DND-41 (cell line): ENCODE measurements at regions not wholly inside any gene's neighbourhood (a gene's known extent, or its start where the extent isn't known, plus 50 kb on each side); places are given as distances from the start of the nearest gene placed in this dataset.

Experiments
- ATAC-seq: fragments of 200-7000 bp; cut with Tn5 transposase; 3 replicates; pipeline ENCODE4 v1.9.1; 2021; ENCODE audit warnings: low read depth; ENCODE audit not compliant: insufficient read depth
- DNase-seq: peaks from one replicate; pipeline ENCODE4 v3.0.0-alpha.2; 2020
- H2AFZ ChIP-seq: 2 replicates; pipeline ENCODE4 v1.6.0; 2012; ENCODE audit warnings: low read depth, low read length
- H3K27ac ChIP-seq: 2 replicates; pipeline ENCODE4 v1.5.1; 2012; ENCODE audit warnings: low read length, inconsistent platforms
- H3K27me3 ChIP-seq: fragments of 200-600 bp; sonication (generic); 2 replicates; pipeline ENCODE4 v1.6.0; 2012; ENCODE audit warnings: low read length, mild to moderate bottlenecking, inconsistent platforms; ENCODE audit not compliant: insufficient read depth, poor library complexity
- H3K36me3 ChIP-seq: 2 replicates; pipeline ENCODE4 v1.5.1; 2012; ENCODE audit warnings: low read length, inconsistent platforms; ENCODE audit not compliant: insufficient read depth
- H3K4me1 ChIP-seq: 2 replicates; pipeline ENCODE4 v1.5.1; 2012; ENCODE audit warnings: mild to moderate bottlenecking, low read length; ENCODE audit not compliant: insufficient read depth
- H3K4me2 ChIP-seq: 2 replicates; pipeline ENCODE4 v1.6.0; 2012; ENCODE audit warnings: mild to moderate bottlenecking, moderate library complexity, low read length, inconsistent platforms; ENCODE audit not compliant: insufficient read depth
- H3K4me3 ChIP-seq, 2 experiments: fragments of 200-600 bp in 1 of 2; shearing (Covaris generic) in 1 of 2; 2 replicates each; pipeline ENCODE4 v1.5.1; 2012 to 2016; ENCODE audit warnings: inconsistent platforms in 2 of 2, low read length in 2 of 2, mild to moderate bottlenecking in 2 of 2, low read depth in 1 of 2, moderate library complexity in 1 of 2
- H3K79me2 ChIP-seq: 2 replicates; pipeline ENCODE4 v1.6.0; 2012; ENCODE audit warnings: low read length, inconsistent platforms; ENCODE audit not compliant: insufficient read depth
- H3K9ac ChIP-seq: 2 replicates; pipeline ENCODE4 v1.6.0; 2012; ENCODE audit warnings: low read depth, mild to moderate bottlenecking, inconsistent platforms, low read length, moderate library complexity
- H3K9me3 ChIP-seq: 2 replicates; pipeline ENCODE4 v1.5.1; 2012; ENCODE audit warnings: low read length, moderate library complexity, mild to moderate bottlenecking, inconsistent platforms; ENCODE audit not compliant: insufficient read depth, severe bottlenecking
- H4K20me1 ChIP-seq: 2 replicates; pipeline ENCODE4 v1.6.0; 2012; ENCODE audit warnings: low read length; ENCODE audit not compliant: insufficient read depth
- EZH2 ChIP-seq: IDR thresholded peaks from 3 replicates; pipeline ENCODE4 v1.6.1; 2012; ENCODE audit warnings: borderline replicate concordance, low read depth, mild to moderate bottlenecking, moderate library complexity, low read length, inconsistent platforms; ENCODE audit not compliant: severe bottlenecking
- TF ChIP-seq, protein P1 (sequence below): IDR thresholded peaks from 2 replicates; pipeline ENCODE4 v1.5.1; 2012; ENCODE audit warnings: borderline replicate concordance, low read length, moderate library complexity, mild to moderate bottlenecking; ENCODE audit not compliant: poor library complexity, severe bottlenecking; ENCODE audit errors: extremely low read depth

- Histone ChIP-seq H3K4me1 (no peaks in the 10 kb centered on the region), H3K4me2 (no peak overlapping the region), H3K9me3 (no peaks in the 10 kb centered on the region), H3K9ac (no peak overlapping the region), H3K36me3 (no peaks in the 10 kb centered on the region), H3K4me3 (no peak overlapping the region), H3K79me2 (no peaks in the 10 kb centered on the region), H2AFZ (no peak overlapping the region), H4K20me1 (peaks cover 7% of the 10 kb centered on the region; the same call in 1 of the 2 replicates), H3K27ac (no peak overlapping the region), H3K27me3 (no peaks in the 10 kb centered on the region)
- TF ChIP-seq, protein P1, sequence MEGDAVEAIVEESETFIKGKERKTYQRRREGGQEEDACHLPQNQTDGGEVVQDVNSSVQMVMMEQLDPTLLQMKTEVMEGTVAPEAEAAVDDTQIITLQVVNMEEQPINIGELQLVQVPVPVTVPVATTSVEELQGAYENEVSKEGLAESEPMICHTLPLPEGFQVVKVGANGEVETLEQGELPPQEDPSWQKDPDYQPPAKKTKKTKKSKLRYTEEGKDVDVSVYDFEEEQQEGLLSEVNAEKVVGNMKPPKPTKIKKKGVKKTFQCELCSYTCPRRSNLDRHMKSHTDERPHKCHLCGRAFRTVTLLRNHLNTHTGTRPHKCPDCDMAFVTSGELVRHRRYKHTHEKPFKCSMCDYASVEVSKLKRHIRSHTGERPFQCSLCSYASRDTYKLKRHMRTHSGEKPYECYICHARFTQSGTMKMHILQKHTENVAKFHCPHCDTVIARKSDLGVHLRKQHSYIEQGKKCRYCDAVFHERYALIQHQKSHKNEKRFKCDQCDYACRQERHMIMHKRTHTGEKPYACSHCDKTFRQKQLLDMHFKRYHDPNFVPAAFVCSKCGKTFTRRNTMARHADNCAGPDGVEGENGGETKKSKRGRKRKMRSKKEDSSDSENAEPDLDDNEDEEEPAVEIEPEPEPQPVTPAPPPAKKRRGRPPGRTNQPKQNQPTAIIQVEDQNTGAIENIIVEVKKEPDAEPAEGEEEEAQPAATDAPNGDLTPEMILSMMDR, result no peak
- no peak for TF ChIP-seq EZH2
- no peak for DNase-seq
- ATAC-seq, result no peak
Measured at GRCh38 chr22:49164773-49165320, 662.8 kb downstream of the BRD1 start.

DNA sequence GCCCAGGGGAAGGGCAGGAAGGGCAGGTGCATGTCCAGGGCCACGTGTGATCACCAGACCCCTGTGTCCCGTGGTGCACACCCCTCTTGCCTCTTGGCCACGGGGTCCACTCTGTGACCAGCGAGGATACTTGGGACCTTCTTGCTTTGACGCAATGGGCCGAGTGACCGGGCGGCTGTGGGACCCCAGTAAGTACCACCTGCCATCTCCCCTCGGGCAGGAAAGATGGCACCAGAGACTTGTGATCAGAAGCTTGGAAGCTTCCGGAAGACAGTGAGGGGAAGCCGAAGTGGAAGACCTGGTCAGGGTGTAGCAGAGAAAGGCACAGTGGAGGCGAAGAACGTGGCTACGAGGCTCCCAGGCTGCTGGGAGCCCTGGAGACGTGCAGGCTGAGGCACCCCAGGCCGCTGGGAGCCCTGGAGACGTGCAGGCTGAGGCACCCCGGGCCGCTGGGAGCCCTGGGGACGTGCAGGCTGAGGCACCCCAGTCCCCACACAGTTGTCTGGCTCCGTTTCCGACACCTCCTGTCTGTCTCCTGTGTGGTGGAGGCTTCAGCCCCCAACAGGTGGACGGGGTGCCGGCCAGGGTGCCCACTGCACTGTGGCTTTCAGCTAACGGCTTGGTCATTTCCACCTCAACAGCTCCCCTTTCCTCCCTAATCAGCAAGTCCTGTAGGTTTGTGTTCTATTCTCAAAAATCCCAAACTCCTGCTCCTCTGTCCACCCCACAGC lies 663.5 kb downstream of the BRD1 start:
- no peaks in the 10 kb centered on the region for H3K27me3 ChIP-seq
- TF ChIP-seq, protein P1, result no peak
- TF ChIP-seq EZH2, result no peak
- H3K4me1 ChIP-seq, result no peaks in the 10 kb centered on the region
- no peak overlapping the region for H3K4me3 ChIP-seq
- no peak overlapping the region for H2AFZ ChIP-seq
- H3K79me2 ChIP-seq, result no peaks in the 10 kb centered on the region
- no peak for ATAC-seq
- peaks cover 7% of the 10 kb centered on the region; the same call in 1 of the 2 replicates for H4K20me1 ChIP-seq
- H3K27ac ChIP-seq, result no peak overlapping the region
- no peaks in the 10 kb centered on the region for H3K9me3 ChIP-seq
- H3K9ac ChIP-seq, result no peak overlapping the region
- DNase-seq, result no peak
- no peak overlapping the region for H3K4me2 ChIP-seq
- H3K36me3 ChIP-seq, result no peaks in the 10 kb centered on the region

GRCh38 chr22:49163258-49163959 lies 664.3 kb downstream of the BRD1 start:
- Histone ChIP-seq H3K79me2 (no peaks in the 10 kb centered on the region), H3K4me1 (no peaks in the 10 kb centered on the region), H4K20me1 (peaks cover 7% of the 10 kb centered on the region; the same call in 1 of the 2 replicates), H3K9ac (no peak overlapping the region), H3K4me2 (no peak overlapping the region), H2AFZ (no peak overlapping the region), H3K27me3 (no peaks in the 10 kb centered on the region), H3K36me3 (no peaks in the 10 kb centered on the region), H3K4me3 (no peak overlapping the region), H3K27ac (no peak overlapping the region), H3K9me3 (no peaks in the 10 kb centered on the region)
- TF ChIP-seq EZH2, result no peak
- TF ChIP-seq, protein P1, result no peak
- DNase-seq, result no peak
- no peak for ATAC-seq
